K562 (cell line): ENCODE measurements at regions not wholly inside any gene's neighbourhood (a gene's known extent, or its start where the extent isn't known, plus 50 kb on each side); places are given as distances from the start of the nearest gene placed in this dataset.

Source experiments
- ATAC-seq: fragments of 200-7000 bp; cut with Tn5 transposase; 3 replicates; pipeline ENCODE4 v1.9.1; 2020; ENCODE audit warnings: moderate library complexity
- BruUV-seq: library from RNA; stranded (reverse); fragments of 400-500 nt; replicated peaks from 2 replicates; lab custom pipeline; 2021; lab: Mats Ljungman, UMichigan
- CTCF ChIA-PET: fragments of 300-600 bp; formaldehyde crosslinking; extraction: SDS; loops from one replicate; lab custom pipeline; 2021; ENCODE audit warnings: low intra/inter-chr PET ratio; lab: Yijun Ruan, JAX
- POLR2A ChIA-PET: fragments of 300-600, 350-650 bp; sonication (Branson Sonifier 250); formaldehyde crosslinking; extraction: SDS; loops from one replicate; lab custom pipeline; 2021; ENCODE audit warnings: antibody characterized with exemption, inconsistent platforms; lab: Yijun Ruan, JAX
- DNase-seq, 4 experiments: peaks; one replicate each; pipeline versions ENCODE4 v3.0.0 to v3.0.0-alpha.2; 2011 to 2018; ENCODE audit warnings: low spot score in 3 of 4, mixed read lengths in 3 of 4; ENCODE audit errors: extremely low read depth in 1 of 4
- FAIRE-seq: peaks from 2 replicates; lab custom pipeline; 2011; peaks lifted over from hg19 to GRCh38; lab: Jason Lieb, UNC
- H2AFZ ChIP-seq: 2 replicates; pipeline ENCODE4 v1.6.0; 2011; ENCODE audit warnings: low read depth, low read length, control low read depth, inconsistent platforms
- H3K27ac ChIP-seq: fragments of 200-600 bp; 3 replicates; pipeline ENCODE4 v1.8.0; 2011; ENCODE audit warnings: low read depth, mild to moderate bottlenecking, control low read depth, inconsistent platforms, low read length, moderate library complexity, mixed read lengths; ENCODE audit errors: extremely low read depth
- H3K27me3 ChIP-seq, 2 experiments: fragments of 300-600 bp in 1 of 2; 2 replicates in 1 of 2; 3 replicates in 1 of 2; pipeline versions ENCODE4 v1.6.0 to v1.8.0; 2011; ENCODE audit warnings: inconsistent platforms in 2 of 2, low read length in 2 of 2, mild to moderate bottlenecking in 1 of 2, mixed read lengths in 1 of 2, moderate library complexity in 1 of 2; ENCODE audit not compliant: control insufficient read depth in 2 of 2, insufficient read depth in 2 of 2
- H3K36me3 ChIP-seq: fragments of 300-600 bp; 3 replicates; pipeline ENCODE4 v1.8.0; 2011; ENCODE audit warnings: mild to moderate bottlenecking, low read length, inconsistent platforms; ENCODE audit not compliant: control insufficient read depth, insufficient read depth
- H3K4me1 ChIP-seq, 2 experiments: fragments of 200-600 bp in 1 of 2; replicated peaks in 1 of 2; 2 replicates in 1 of 2; 3 replicates in 1 of 2; pipeline versions ENCODE4 v1.5.1 to v1.8.0; 2011; ENCODE audit warnings: inconsistent platforms in 2 of 2, low read length in 2 of 2, mild to moderate bottlenecking in 1 of 2, mixed read lengths in 1 of 2, moderate library complexity in 1 of 2; ENCODE audit not compliant: control insufficient read depth in 2 of 2, insufficient read depth in 2 of 2
- H3K4me2 ChIP-seq: 2 replicates; pipeline ENCODE4 v1.6.1; 2011; ENCODE audit warnings: low read length, control low read depth, inconsistent platforms, mixed read lengths; ENCODE audit not compliant: insufficient read depth
- H3K4me3 ChIP-seq: fragments of 200-600 bp; sonication (generic), shearing (Covaris generic); 2 replicates; pipeline ENCODE4 v1.5.1; 2016; ENCODE audit warnings: control low read depth, inconsistent platforms
- H3K79me2 ChIP-seq: fragments of 200-600 bp; 3 replicates; pipeline ENCODE4 v1.8.0; 2011; ENCODE audit warnings: low read length, inconsistent platforms; ENCODE audit not compliant: control insufficient read depth, insufficient read depth
- H3K9ac ChIP-seq, 2 experiments: 2 replicates each; pipeline versions ENCODE4 v1.6.0 to v1.6.1; 2011; ENCODE audit warnings: low read depth in 2 of 2, low read length in 2 of 2, control low read depth in 1 of 2, inconsistent platforms in 1 of 2, mild to moderate bottlenecking in 1 of 2, mixed read lengths in 1 of 2; ENCODE audit not compliant: insufficient read depth in 1 of 2
- H3K9me1 ChIP-seq: one replicate; pipeline ENCODE4 v1.6.0; 2011; ENCODE audit warnings: inconsistent platforms, mild to moderate bottlenecking, low read length, moderate library complexity; ENCODE audit not compliant: control insufficient read depth, insufficient read depth
- H3K9me3 ChIP-seq: replicated peaks from 2 replicates; pipeline ENCODE4 v1.5.1; 2011; ENCODE audit warnings: low read depth, low read length, inconsistent platforms; ENCODE audit not compliant: control insufficient read depth, insufficient read depth
- H4K20me1 ChIP-seq: replicated peaks from 2 replicates; pipeline ENCODE4 v1.6.1; 2011; ENCODE audit warnings: low read length, inconsistent platforms, mixed read lengths; ENCODE audit not compliant: control insufficient read depth, insufficient read depth
- DNMT1 ChIP-seq: fragments of 450-650 bp; IDR thresholded peaks from 2 replicates; pipeline ENCODE4 v1.6.1; 2016; ENCODE audit warnings: antibody characterized with exemption, mild to moderate bottlenecking
- MAX ChIP-seq: sonication (generic); formaldehyde crosslinking; IDR thresholded peaks from 2 replicates; pipeline ENCODE4 v1.9.0; 2022; ENCODE audit warnings: mild to moderate bottlenecking, missing genetic modification reagents
- NFRKB ChIP-seq: fragments of 450-650 bp; IDR thresholded peaks from 2 replicates; pipeline ENCODE4 v1.6.1; 2016; ENCODE audit warnings: low read depth
- SAFB2 ChIP-seq: fragments of 200-400 bp; formaldehyde crosslinking; IDR thresholded peaks from 2 replicates; pipeline ENCODE4 v1.6.1; 2018; ENCODE audit warnings: borderline replicate concordance, low read length, low read depth, moderate library complexity; ENCODE audit not compliant: severe bottlenecking
- SUPT5H ChIP-seq: fragments of 450-650 bp; IDR thresholded peaks from 2 replicates; pipeline ENCODE4 v1.6.1; 2016
- ZNF134 ChIP-seq: fragments of 250-450 bp; sonication (Bioruptor Pico); conservative IDR thresholded peaks from 2 replicates; pipeline ENCODE4 v1.4.0; 2020
- ZNF280A ChIP-seq: fragments of 450-650 bp; IDR thresholded peaks from 2 replicates; pipeline ENCODE4 v1.6.1; 2018; ENCODE audit warnings: mild to moderate bottlenecking, low read depth; ENCODE audit not compliant: partially characterized antibody
- ZNF512 ChIP-seq: IDR thresholded peaks from 2 replicates; pipeline ENCODE4 v1.6.1; 2016; ENCODE audit warnings: missing genetic modification characterization, missing compliant biosample characterization
- WGBS: fragments of 100-300 bp; shearing (Covaris generic); methylation state at CpG from one replicate; pipeline ENCODE4 v1.1.6; 2016; ENCODE audit warnings: low coverage, mixed read lengths; ENCODE audit not compliant: insufficient coverage; ENCODE audit errors: missing lambda C conversion rate; 5-methylcytosine and 5-hydroxymethylcytosine counted together
- in situ Hi-C: fragments of 300-500 bp; cut with MboI; formaldehyde crosslinking; loops from 4 replicates; pipeline ENCODE4 v1.15.0; 2018; ENCODE audit warnings: inconsistent platforms, mixed read lengths
- intact Hi-C: fragments of 100-400 bp; cut with micrococcal nuclease; formaldehyde crosslinking; loops from 2 replicates; pipeline ENCODE4 v1.14.2; 2022

- TF ChIP-seq ZNF280A (no peak), ZNF512 (tag) (no peak), ZNF134 (CRISPR knock-in tag) (no peak)
Measured at GRCh38 chr16:64085296-64085695, 1036.6 kb downstream of the CDH11 start (continued).

GRCh38 chr16:64084706-64085105 lies 1037.2 kb downstream of the CDH11 start:
- intact Hi-C loops = no loop called here
- in situ Hi-C loops = no loop called here
- no TSS peak for BruUV-seq

More at GRCh38 chr16:64084706-64085105, 1037.2 kb downstream of the CDH11 start:
- no peak overlapping the region for H3K27ac ChIP-seq
- H3K9me3 ChIP-seq = no peaks in the 10 kb centered on the region
- TF ChIP-seq NFRKB = no peak
- no peak for TF ChIP-seq SAFB2
- no peak for TF ChIP-seq MAX (CRISPR knock-in tag)
- TF ChIP-seq DNMT1 = no peak
- no peak for TF ChIP-seq SUPT5H
- H3K27me3 ChIP-seq = no peaks in the 10 kb centered on the region
- no peaks in the 10 kb centered on the region for H3K9me1 ChIP-seq
- no peaks in the 10 kb centered on the region for H4K20me1 ChIP-seq
- H3K9ac ChIP-seq = no peak overlapping the region
- 0% methylated on average over 3 of the region's 3 CpGs for WGBS
- no peak overlapping the region for H3K4me2 ChIP-seq
- CTCF ChIA-PET = no interaction called here
- no peaks in the 10 kb centered on the region for H3K36me3 ChIP-seq
- no peak for ATAC-seq
- FAIRE-seq = no peak
- H3K4me1 ChIP-seq = no peaks in the 10 kb centered on the region
- no peak for DNase-seq
- POLR2A ChIA-PET = no interaction called here
- H2AFZ ChIP-seq = no peak overlapping the region
- no peak overlapping the region for H3K4me3 ChIP-seq
- H3K79me2 ChIP-seq = no peaks in the 10 kb centered on the region
